HG02610 (cell line): ENCODE measurements at regions not wholly inside any gene's neighbourhood (a gene's known extent, or its start where the extent isn't known, plus 50 kb on each side); places are given as distances from the start of the nearest gene placed in this dataset.
"Not testable (repeated sequence)": the region's sequence is repeated elsewhere in the genome, so short reads cannot be mapped to it uniquely, and the experiment has no call there.

Source experiments
- ATAC-seq: cut with Tn5 transposase; IDR thresholded peaks from one replicate; pipeline ENCODE4 v1.9.1; 2021; ENCODE audit warnings: mild to moderate bottlenecking, moderate library complexity; ENCODE audit not compliant: unreplicated experiment

- ATAC-seq: no peak
Measured at GRCh38 chr9:78437806-78438205, 140.9 kb downstream of the PSAT1 start.

GRCh38 chr9:78438211-78438610 is 141.3 kb downstream of the PSAT1 start:
- ATAC-seq: no peak

- no peak for ATAC-seq
Measured at GRCh38 chr9:78438780-78439179, 141.9 kb downstream of the PSAT1 start.

GRCh38 chr9:78439190-78439865 is 142.4 kb downstream of the PSAT1 start:
- ATAC-seq: peak; percentile 68

- ATAC-seq: no peak
Measured at GRCh38 chr9:78439866-78440830, 143.2 kb downstream of the PSAT1 start.

- ATAC-seq: no peak
Measured at GRCh38 chr9:78441396-78441795, 144.5 kb downstream of the PSAT1 start.

GRCh38 chr9:78441822-78442431 is 145.0 kb downstream of the PSAT1 start:
- no peak for ATAC-seq

- ATAC-seq: not testable (repeated sequence)
Measured at GRCh38 chr9:78442577-78442976, 145.7 kb downstream of the PSAT1 start.

GRCh38 chr9:78443946-78444345 is 147.0 kb downstream of the PSAT1 start:
- ATAC-seq: no peak

GRCh38 chr9:78448960-78449673 is 152.2 kb downstream of the PSAT1 start:
- no peak for ATAC-seq

GRCh38 chr9:78453450-78453849 is 156.5 kb downstream of the PSAT1 start:
- no peak for ATAC-seq

GRCh38 chr9:78462611-78463010 is 165.7 kb downstream of the PSAT1 start:
- no peak for ATAC-seq

GRCh38 chr9:78463750-78464149 is 166.8 kb downstream of the PSAT1 start:
- no peak for ATAC-seq

- no peak for ATAC-seq
Measured at GRCh38 chr9:78468231-78468630, 171.3 kb downstream of the PSAT1 start.

GRCh38 chr9:78468974-78469576 is 172.2 kb downstream of the PSAT1 start:
- ATAC-seq: no peak

- ATAC-seq: no peak
Measured at GRCh38 chr9:78470216-78470615, 173.3 kb downstream of the PSAT1 start.

GRCh38 chr9:78470741-78471140 is 173.8 kb downstream of the PSAT1 start:
- no peak for ATAC-seq

GRCh38 chr9:78472111-78472510 is 175.2 kb downstream of the PSAT1 start:
- no peak for ATAC-seq

- no peak for ATAC-seq
Measured at GRCh38 chr9:78479441-78479840, 182.5 kb downstream of the PSAT1 start.

- ATAC-seq: no peak
Measured at GRCh38 chr9:78486661-78487060, 189.7 kb downstream of the PSAT1 start.

GRCh38 chr9:78490231-78490630 is 193.3 kb downstream of the PSAT1 start:
- no peak for ATAC-seq
